C4-2B (cell line): ENCODE measurements at regions not wholly inside any gene's neighbourhood (a gene's known extent, or its start where the extent isn't known, plus 50 kb on each side); places are given as distances from the start of the nearest gene placed in this dataset.

Experiments
- H3K27ac ChIP-seq: fragments of 450-650 bp; 2 replicates; pipeline ENCODE4 v1.5.1; 2017
- ZFX ChIP-seq: fragments of 450-650 bp; IDR thresholded peaks from 2 replicates; pipeline ENCODE4 v1.6.1; 2017
- TF ChIP-seq, protein P1 (sequence below): fragments of 450-650 bp; conservative IDR thresholded peaks from 2 replicates; pipeline ENCODE4 v1.5.1; 2017; ENCODE audit warnings: mild to moderate bottlenecking

- no peak overlapping the region for H3K27ac ChIP-seq
- TF ChIP-seq, protein P1, sequence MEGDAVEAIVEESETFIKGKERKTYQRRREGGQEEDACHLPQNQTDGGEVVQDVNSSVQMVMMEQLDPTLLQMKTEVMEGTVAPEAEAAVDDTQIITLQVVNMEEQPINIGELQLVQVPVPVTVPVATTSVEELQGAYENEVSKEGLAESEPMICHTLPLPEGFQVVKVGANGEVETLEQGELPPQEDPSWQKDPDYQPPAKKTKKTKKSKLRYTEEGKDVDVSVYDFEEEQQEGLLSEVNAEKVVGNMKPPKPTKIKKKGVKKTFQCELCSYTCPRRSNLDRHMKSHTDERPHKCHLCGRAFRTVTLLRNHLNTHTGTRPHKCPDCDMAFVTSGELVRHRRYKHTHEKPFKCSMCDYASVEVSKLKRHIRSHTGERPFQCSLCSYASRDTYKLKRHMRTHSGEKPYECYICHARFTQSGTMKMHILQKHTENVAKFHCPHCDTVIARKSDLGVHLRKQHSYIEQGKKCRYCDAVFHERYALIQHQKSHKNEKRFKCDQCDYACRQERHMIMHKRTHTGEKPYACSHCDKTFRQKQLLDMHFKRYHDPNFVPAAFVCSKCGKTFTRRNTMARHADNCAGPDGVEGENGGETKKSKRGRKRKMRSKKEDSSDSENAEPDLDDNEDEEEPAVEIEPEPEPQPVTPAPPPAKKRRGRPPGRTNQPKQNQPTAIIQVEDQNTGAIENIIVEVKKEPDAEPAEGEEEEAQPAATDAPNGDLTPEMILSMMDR, result no peak
- no peak for TF ChIP-seq ZFX
These were observed 112.3 kb upstream of the PHYHIPL start for GRCh38 chr10:59064080-59064692.

DNA sequence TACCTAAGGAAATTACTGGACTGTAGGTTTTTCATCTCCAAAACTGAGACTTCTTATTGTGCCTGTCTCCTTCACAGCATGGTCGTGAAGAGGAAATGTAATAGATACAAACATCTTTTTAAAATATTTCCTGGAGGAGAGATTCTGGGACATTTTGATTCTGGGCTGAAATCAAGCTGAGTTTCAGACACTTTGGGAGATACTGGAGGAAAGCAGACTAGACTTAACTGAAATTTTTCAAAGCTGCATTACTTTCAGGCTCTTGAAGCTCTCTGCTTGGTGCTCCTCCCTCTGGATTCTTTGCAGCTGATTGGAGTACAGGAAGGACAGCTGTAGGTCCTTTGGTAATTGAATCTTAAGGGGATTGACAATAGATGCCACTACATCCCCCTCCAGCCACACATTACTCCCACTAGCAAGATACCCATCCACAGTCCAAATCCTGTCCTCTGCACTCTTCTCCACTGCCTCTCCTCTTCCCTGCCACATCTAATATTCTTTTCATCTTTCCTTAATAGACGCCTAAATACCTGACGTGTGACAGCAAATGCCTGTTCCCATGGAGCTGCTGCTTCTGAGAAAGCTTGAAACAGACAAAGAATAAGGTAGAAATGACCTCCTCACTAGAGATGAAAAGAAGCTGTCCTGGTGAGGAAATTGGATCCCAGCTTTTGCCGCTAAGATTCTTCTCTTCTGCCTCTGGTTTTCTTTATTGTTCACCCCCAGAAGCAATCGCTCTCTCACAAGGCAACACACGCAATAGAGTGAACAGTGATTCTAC lies 111.5 kb upstream of the PHYHIPL start:
- no peak overlapping the region for H3K27ac ChIP-seq
- TF ChIP-seq, protein P1, result no peak
- no peak for TF ChIP-seq ZFX

- no peak overlapping the region for H3K27ac ChIP-seq
- TF ChIP-seq, protein P1, result no peak
- TF ChIP-seq ZFX, result no peak
These were observed 107.8 kb upstream of the PHYHIPL start for GRCh38 chr10:59068581-59069191.

DNA sequence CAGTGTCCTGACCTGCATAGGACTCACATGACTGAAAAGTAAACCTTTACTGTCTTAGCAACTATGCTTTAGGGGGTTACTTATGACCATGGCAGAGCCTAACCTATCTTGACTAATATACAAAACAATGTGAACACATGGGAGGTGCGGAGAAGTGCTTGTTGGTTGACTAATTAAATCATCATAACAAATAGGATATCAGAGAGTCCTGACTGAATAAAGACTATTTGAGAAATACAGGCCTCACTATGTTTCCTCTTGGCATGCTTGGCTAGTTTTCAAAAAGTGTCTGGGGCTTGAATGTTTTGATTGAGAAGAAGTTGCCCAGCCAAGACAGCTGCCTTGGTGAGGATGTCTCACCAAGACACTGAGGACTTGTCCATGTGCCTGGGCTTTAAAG lies 104.4 kb upstream of the PHYHIPL start:
- H3K27ac ChIP-seq, result no peak overlapping the region
- no peak for TF ChIP-seq ZFX
- TF ChIP-seq, protein P1, result no peak

DNA sequence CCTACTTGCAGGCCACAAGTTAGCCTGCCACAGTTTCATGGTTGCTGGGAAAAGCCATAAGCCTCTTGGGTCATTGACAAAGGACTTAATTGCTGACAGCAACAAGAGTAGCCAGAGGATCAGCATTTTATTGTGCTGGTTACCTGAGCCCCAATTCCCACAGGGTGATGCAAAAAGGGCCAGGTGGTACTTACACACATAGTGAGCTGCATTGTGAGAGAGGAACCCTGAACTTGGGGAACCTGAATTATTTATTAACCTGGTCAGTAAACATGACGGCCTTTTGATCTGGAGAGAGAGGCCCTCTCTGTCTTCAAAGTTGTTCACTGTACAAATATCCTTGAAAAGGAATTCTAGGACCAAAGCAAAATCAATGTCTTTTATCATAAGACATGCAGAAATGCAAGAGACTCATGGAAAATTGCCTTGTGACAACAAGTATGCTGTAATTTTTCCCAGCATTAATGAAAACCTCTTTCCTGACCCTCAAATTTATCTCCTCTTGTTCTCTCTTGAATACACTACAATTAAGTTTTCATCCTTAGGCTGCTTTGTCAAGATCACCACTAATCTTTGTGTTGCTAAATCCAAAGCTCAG lies 102.9 kb upstream of the PHYHIPL start:
- H3K27ac ChIP-seq, result no peak overlapping the region

GRCh38 chr10:59075576-59075975 lies 100.9 kb upstream of the PHYHIPL start:
- H3K27ac ChIP-seq, result no peak overlapping the region
- no peak for TF ChIP-seq ZFX
- TF ChIP-seq, protein P1, result no peak

More for the DNA sequence above, 102.9 kb upstream of the PHYHIPL start:
- no peak for TF ChIP-seq ZFX
- TF ChIP-seq, protein P1, result no peak

DNA sequence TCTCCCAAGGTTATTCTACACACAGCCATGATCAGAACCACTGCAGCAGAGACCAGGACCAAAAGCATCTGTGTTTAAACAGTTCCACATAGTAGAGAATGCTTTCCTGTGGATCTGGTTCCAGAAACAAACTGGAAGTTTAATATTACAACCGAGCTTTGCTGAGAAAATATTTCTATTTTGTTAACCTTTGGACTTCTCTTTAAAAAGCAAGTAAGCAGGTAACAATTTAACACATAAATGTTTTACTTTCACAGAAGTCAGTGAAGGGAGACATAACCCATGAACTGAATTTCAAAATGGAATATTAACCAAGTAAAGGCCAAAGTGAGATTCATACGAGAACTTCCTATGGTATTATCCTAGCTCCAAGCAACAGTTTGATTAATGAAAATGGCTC lies 98.6 kb upstream of the PHYHIPL start:
- H3K27ac ChIP-seq, result no peak overlapping the region
- TF ChIP-seq, protein P1, result no peak
- no peak for TF ChIP-seq ZFX
